Left lung (tissue), 4 donors: ENCODE measurements at regions not wholly inside any gene's neighbourhood (a gene's known extent, or its start where the extent isn't known, plus 50 kb on each side); places are given as distances from the start of the nearest gene placed in this dataset.
"Not testable (repeated sequence)": the region's sequence is repeated elsewhere in the genome, so short reads cannot be mapped to it uniquely, and the experiment has no call there.

Experiments used
- ATAC-seq: fragments of 200-7000 bp; cut with Tn5 transposase; one replicate; pipeline ENCODE4 v1.9.1; 2020; ENCODE audit warnings: moderate library complexity
- DNase-seq, 4 donors: peaks; one replicate each; pipeline ENCODE4 v3.0.0-alpha.2; 2013 to 2020
- H3K27ac ChIP-seq, 2 donors: fragments of 200-600 bp; sonication (generic) in 1 of 2; one replicate each; pipeline versions ENCODE4 v1.5.0 to v1.8.0; 2020 to 2021
- H3K27me3 ChIP-seq, 2 donors: fragments of 200-600 bp; sonication (generic) in 1 of 2; one replicate each; pipeline versions ENCODE4 v1.5.0 to v1.8.0; 2020 to 2021
- H3K36me3 ChIP-seq, 2 donors: fragments of 200-600 bp; sonication (generic) in 1 of 2; one replicate each; pipeline versions ENCODE4 v1.5.0 to v1.8.0; 2020 to 2021
- H3K4me1 ChIP-seq, 2 donors: fragments of 200-600 bp; one replicate each; pipeline ENCODE4 v1.8.0; 2021
- H3K4me3 ChIP-seq, 2 donors: fragments of 200-600 bp; sonication (generic) in 1 of 2; one replicate each; pipeline versions ENCODE4 v1.5.0 to v1.8.0; 2020 to 2021; ENCODE audit warnings: mild to moderate bottlenecking in 1 of 2
- H3K9me3 ChIP-seq, 2 donors: fragments of 200-600 bp; sonication (generic) in 1 of 2; one replicate each; pipeline versions ENCODE4 v1.5.0 to v1.8.0; 2020 to 2021
- CTCF ChIP-seq, 2 donors: fragments of 200-600 bp; sonication (generic) in 1 of 2; IDR thresholded peaks; one replicate each; pipeline versions ENCODE4 v1.5.0 to v1.8.0; 2021; ENCODE audit warnings: antibody characterized with exemption in 2 of 2
- intact Hi-C, 2 donors: fragments of 100-400 bp; cut with DNase I; formaldehyde crosslinking; loops; one replicate each; pipeline versions ENCODE4 v1.11.2 to v1.14.2; 2022
- donor health status: DM: no; HTN: yes; CAD: no.
- donor health status: DM: no; HTN: no; CAD: no.

- H3K36me3 ChIP-seq, intact Hi-C loops, H3K4me1 ChIP-seq, H3K27ac ChIP-seq, ATAC-seq, DNase-seq, H3K4me3 ChIP-seq, H3K27me3 ChIP-seq: not testable (repeated sequence)
- peaks cover 0 to 18% of the 10 kb centered on the region in 2 donors for H3K9me3 ChIP-seq
Measured at GRCh38 chr19:34620134-34620533, 56.8 kb downstream of the SCGB2B2 start.

GRCh38 chr19:34618410-34618809 is 58.5 kb downstream of the SCGB2B2 start:
- Histone ChIP-seq H3K4me3 (no peak overlapping the region), H3K9me3 (peaks cover 5 to 30% of the 10 kb centered on the region in 2 donors), H3K36me3 (no peaks in the 10 kb centered on the region), H3K27ac (no peak overlapping the region), H3K27me3 (no peaks in the 10 kb centered on the region), H3K4me1 (no peaks in the 10 kb centered on the region)
- intact Hi-C loops = no loop called here
- DNase-seq (no peak), ATAC-seq (no peak)
- TF ChIP-seq CTCF (IDR thresholded peaks at IDR 0.05) = no peak

- H3K4me1 ChIP-seq, ATAC-seq, H3K27me3 ChIP-seq, intact Hi-C loops, DNase-seq, H3K36me3 ChIP-seq, H3K27ac ChIP-seq, H3K4me3 ChIP-seq: not testable (repeated sequence)
- peaks cover 5 to 33% of the 10 kb centered on the region in 2 donors for H3K9me3 ChIP-seq
Measured at GRCh38 chr19:34617996-34618395, 59.0 kb downstream of the SCGB2B2 start.

- no peaks in the 10 kb centered on the region for H3K4me1 ChIP-seq
- ATAC-seq = no peak
- no peak overlapping the region for H3K4me3 ChIP-seq
- intact Hi-C loops = no loop called here
- TF ChIP-seq CTCF (IDR thresholded peaks at IDR 0.05) = no peak
- no peak overlapping the region for H3K27ac ChIP-seq
- no peak for DNase-seq
- H3K27me3 ChIP-seq = no peaks in the 10 kb centered on the region
- peaks cover 0 to 40% of the 10 kb centered on the region in 2 donors for H3K9me3 ChIP-seq
- H3K36me3 ChIP-seq = no peaks in the 10 kb centered on the region
Measured at GRCh38 chr19:34603003-34603402, 74.0 kb downstream of the SCGB2B2 start.

GRCh38 chr19:34601071-34601470 is 75.9 kb downstream of the SCGB2B2 start:
- intact Hi-C loops = no loop called here
- Histone ChIP-seq H3K36me3 (no peaks in the 10 kb centered on the region), H3K27me3 (no peaks in the 10 kb centered on the region), H3K4me1 (no peaks in the 10 kb centered on the region), H3K27ac (no peak overlapping the region), H3K9me3 (peaks cover 0 to 26% of the 10 kb centered on the region in 2 donors), H3K4me3 (no peak overlapping the region)
- no peak for TF ChIP-seq CTCF (IDR thresholded peaks at IDR 0.05)
- no peak for ATAC-seq
- DNase-seq = no peak

GRCh38 chr19:34600366-34600765 is 76.6 kb downstream of the SCGB2B2 start:
- peaks cover 0 to 24% of the 10 kb centered on the region in 2 donors for H3K9me3 ChIP-seq
- intact Hi-C loops = no loop called here
- ATAC-seq (no peak), DNase-seq (no peak)
- H3K27ac ChIP-seq = no peak overlapping the region
- H3K27me3 ChIP-seq = no peaks in the 10 kb centered on the region
- H3K36me3 ChIP-seq = no peaks in the 10 kb centered on the region
- H3K4me1 ChIP-seq = no peaks in the 10 kb centered on the region
- no peak overlapping the region for H3K4me3 ChIP-seq
- TF ChIP-seq CTCF (IDR thresholded peaks at IDR 0.05) = no peak
